ENCODE measurements at regions not wholly inside any gene's neighbourhood (a gene's known extent, or its start where the extent isn't known, plus 50 kb on each side); places are given as distances from the start of the nearest gene placed in this dataset.
A peak's percentile ranks its signal among the peaks of the same experiment; 100 is the strongest.
"Not testable (repeated sequence)": the region's sequence is repeated elsewhere in the genome, so short reads cannot be mapped to it uniquely, and the experiment has no call there.

DNA sequence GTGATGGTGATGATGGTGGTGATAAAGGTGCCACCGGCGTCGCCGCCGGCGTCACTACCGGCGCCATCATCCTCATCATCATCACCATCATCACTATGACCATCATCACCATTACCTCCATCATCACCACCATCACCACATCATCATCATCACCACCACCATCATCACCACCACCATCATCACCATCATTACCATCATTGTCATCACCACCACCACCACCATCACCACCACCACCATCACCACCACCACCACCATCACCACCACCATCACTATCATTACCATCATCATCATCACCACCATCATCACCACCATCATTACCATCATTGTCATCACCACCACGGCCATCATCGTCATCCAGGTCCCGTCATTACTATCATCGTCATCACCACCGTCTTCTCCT lies 179.7 kb downstream of the NPIPB11 start:
- DNase-seq (ENCODE audit: low spot score in 2 of 2), result no peak
- Histone ChIP-seq H3K36me3 (no peaks in the 10 kb centered on the region), H3K9me3 (peaks cover 0 to 4% (median 0%) of the 10 kb centered on the region in 4 donors), H3K4me1 (peaks cover 0 to 25% (median 3%) of the 10 kb centered on the region in 4 donors), H3K4me3 (no peak overlapping the region), H3K27me3 (no peaks in the 10 kb centered on the region), H3K27ac (no peak overlapping the region)
- 0 to 25% methylated on average over 8 to 9 of the region's 13 CpGs for WGBS, 2 donors
- TF ChIP-seq EP300 (IDR thresholded peaks at IDR 0.05) (no peak), POLR2A (IDR thresholded peaks at IDR 0.05) (no peak), CTCF (IDR thresholded peaks at IDR 0.05) (no peak)

DNA sequence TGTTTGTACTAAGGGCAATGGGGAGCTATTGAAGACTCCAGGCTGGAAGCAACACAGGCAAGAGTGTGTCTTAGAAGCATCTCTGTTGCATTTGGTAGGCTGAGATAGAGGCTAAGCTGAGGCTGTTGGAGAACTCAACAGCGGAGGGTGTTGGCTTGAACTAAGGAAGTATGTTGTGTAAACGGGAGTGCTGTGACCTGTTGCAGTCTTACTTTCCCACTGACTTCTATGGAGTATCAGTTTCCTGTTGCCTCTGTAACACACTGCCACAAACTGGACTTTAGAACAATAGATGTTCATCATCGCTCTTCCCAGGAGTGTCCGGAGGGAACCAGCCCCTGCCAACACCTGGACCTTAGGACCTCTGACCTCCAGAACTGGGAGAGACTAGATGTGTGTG lies 181.8 kb downstream of the NPIPB11 start:
- not testable (repeated sequence) for H3K9me3 ChIP-seq; H3K36me3 ChIP-seq; H3K27ac ChIP-seq; DNase-seq (ENCODE audit: low spot score in 2 of 2); H3K27me3 ChIP-seq; H3K4me3 ChIP-seq
- peaks cover 0 to 21% (median 3%) of the 10 kb centered on the region in 4 donors for H3K4me1 ChIP-seq
- 60 to 77% methylated on average over 2 to 3 of the region's 4 CpGs for WGBS, 2 donors

GRCh38 chr16:29222615-29223014 lies 183.9 kb downstream of the NPIPB11 start:
- H3K36me3 ChIP-seq; H3K9me3 ChIP-seq; H3K27ac ChIP-seq; H3K27me3 ChIP-seq; DNase-seq (ENCODE audit: low spot score in 2 of 2); H3K4me3 ChIP-seq: not testable (repeated sequence)
- 87 to 100% methylated on average over 3 of the region's 7 CpGs for WGBS, 2 donors
- peaks cover 0 to 18% (median 3%) of the 10 kb centered on the region in 4 donors for H3K4me1 ChIP-seq

DNA sequence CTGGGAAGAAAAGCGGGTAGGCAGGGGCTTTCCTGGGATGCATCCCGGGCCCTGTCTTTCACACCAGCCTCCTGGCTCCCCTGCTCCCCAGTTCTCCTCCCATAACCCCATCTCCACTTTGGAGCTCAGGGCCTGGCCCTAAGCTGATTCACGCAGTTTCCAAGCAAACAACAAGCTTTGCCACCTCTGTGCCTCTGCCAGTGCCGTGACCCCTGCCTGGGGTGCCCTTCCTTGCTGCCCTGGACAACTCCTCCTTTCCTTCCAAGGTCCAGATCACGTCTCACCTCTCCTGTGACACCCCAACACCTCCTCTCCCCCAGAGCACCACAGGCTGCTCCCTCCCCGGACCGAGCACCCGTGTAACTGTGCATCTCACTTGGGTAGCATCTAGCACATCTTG lies 184.5 kb downstream of the NPIPB11 start:
- H3K36me3 ChIP-seq; H3K4me3 ChIP-seq; H3K27me3 ChIP-seq; DNase-seq (ENCODE audit: low spot score in 2 of 2); H3K9me3 ChIP-seq: not testable (repeated sequence)
- Histone ChIP-seq H3K4me1 (peaks cover 0 to 18% (median 3%) of the 10 kb centered on the region in 4 donors), H3K27ac (peak overlapping the region in 1 of 4 donors; percentile 20)
- 77% methylated on average over 8 of the region's 8 CpGs for WGBS, 2 donors

GRCh38 chr16:29221281-29221955 lies 185.1 kb downstream of the NPIPB11 start:
- not testable (repeated sequence) for H3K4me3 ChIP-seq
- peak overlapping the region in 1 of 4 donors; percentile 20 for H3K27ac ChIP-seq
- WGBS, 2 donors, result 18 to 42% methylated on average over 6 to 10 of the region's 10 CpGs

DNA sequence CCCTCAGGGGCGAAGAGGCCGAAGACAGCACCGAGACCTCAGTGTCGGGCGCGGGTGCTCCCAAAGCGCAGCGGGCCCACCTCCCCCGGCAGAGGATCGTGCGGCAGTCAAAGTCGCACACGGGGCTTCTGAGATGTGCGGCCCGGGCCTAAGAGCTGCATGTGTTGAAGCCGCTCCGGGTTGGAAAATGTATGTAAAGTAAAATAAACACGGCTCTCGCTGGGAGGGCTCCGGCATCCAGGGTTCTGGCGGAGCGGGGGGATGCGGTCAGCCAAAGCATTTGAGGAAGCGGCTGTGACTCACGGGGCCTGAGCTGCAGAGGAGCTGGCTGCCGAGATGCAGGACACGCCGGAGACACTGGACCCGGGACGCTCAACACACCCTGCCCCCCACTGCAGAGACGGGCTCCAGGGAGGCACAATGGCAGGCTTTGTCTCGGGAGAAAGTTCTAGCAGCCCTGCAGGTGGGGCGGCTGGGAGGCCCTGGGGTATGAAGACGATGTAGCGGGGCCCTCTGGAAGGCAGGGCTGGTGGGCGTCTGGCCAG lies 185.8 kb downstream of the NPIPB11 start:
- not testable (repeated sequence) for H3K27me3 ChIP-seq; H3K36me3 ChIP-seq; DNase-seq (ENCODE audit: low spot score in 2 of 2); H3K9me3 ChIP-seq
- peak overlapping the region in 1 of 4 donors; percentile 14 for H3K4me3 ChIP-seq
- peaks cover 0 to 18% (median 3%) of the 10 kb centered on the region in 4 donors for H3K4me1 ChIP-seq
- 27 to 48% methylated on average over 17 to 23 of the region's 36 CpGs for WGBS, 2 donors
- H3K27ac ChIP-seq, result peak overlapping the region in 2 of 4 donors; percentile 46 to 50

More at GRCh38 chr16:29221281-29221955, 185.1 kb downstream of the NPIPB11 start:
- H3K27me3 ChIP-seq; H3K36me3 ChIP-seq; H3K9me3 ChIP-seq; DNase-seq (ENCODE audit: low spot score in 2 of 2): not testable (repeated sequence)
- H3K4me1 ChIP-seq, result peaks cover 0 to 18% (median 3%) of the 10 kb centered on the region in 4 donors

GRCh38 chr16:29219966-29220646 lies 186.4 kb downstream of the NPIPB11 start:
- peak overlapping the region in 1 of 4 donors; percentile 14 for H3K4me3 ChIP-seq
- H3K9me3 ChIP-seq, H3K27me3 ChIP-seq, H3K36me3 ChIP-seq: not testable (repeated sequence)
- H3K27ac ChIP-seq, result peak overlapping the region in 1 of 4 donors; percentile 46
- peaks cover 0 to 18% (median 3%) of the 10 kb centered on the region in 4 donors for H3K4me1 ChIP-seq
- 54 to 87% methylated on average over 11 to 20 of the region's 24 CpGs for WGBS, 2 donors
- DNase-seq (ENCODE audit: low spot score in 2 of 2), result peak in 1 of 2 donors; percentile 4

GRCh38 chr16:29219562-29219961 lies 186.9 kb downstream of the NPIPB11 start:
- H3K9me3 ChIP-seq; H3K27ac ChIP-seq; H3K4me3 ChIP-seq; DNase-seq (ENCODE audit: low spot score in 2 of 2); H3K27me3 ChIP-seq; H3K36me3 ChIP-seq: not testable (repeated sequence)
- 92 to 95% methylated on average over 16 of the region's 16 CpGs for WGBS, 2 donors
- peaks cover 0 to 18% (median 3%) of the 10 kb centered on the region in 4 donors for H3K4me1 ChIP-seq

GRCh38 chr16:29218649-29219048 lies 187.9 kb downstream of the NPIPB11 start:
- not testable (repeated sequence) for H3K9me3 ChIP-seq; H3K27ac ChIP-seq; DNase-seq (ENCODE audit: low spot score in 2 of 2); H3K36me3 ChIP-seq; H3K27me3 ChIP-seq; H3K4me3 ChIP-seq
- peaks cover 0 to 18% (median 3%) of the 10 kb centered on the region in 4 donors for H3K4me1 ChIP-seq
- 93 to 100% methylated on average over 6 to 19 of the region's 26 CpGs for WGBS, 2 donors

DNA sequence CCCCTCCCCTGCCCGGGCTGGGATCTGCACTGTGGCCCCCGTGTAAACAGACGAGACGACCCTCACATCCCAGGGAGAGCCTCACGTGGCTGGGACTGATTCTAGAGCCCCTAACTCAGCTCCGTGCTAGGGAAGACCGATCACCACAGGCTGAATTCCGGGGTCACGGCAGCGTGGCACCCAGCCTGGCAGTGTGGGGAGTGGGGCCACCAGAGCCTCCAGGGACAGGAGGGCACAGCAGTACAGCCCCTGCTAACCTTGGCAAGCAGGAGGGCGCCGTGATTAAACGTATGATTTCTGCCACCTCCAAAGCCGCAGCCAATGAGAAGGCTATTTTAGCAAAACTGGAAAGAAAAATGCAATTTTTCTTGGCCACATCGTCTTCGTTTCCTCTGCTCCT lies 188.3 kb downstream of the NPIPB11 start:
- H3K4me3 ChIP-seq; DNase-seq (ENCODE audit: low spot score in 2 of 2): not testable (repeated sequence)
- H3K4me1 ChIP-seq, result peaks cover 0 to 18% (median 3%) of the 10 kb centered on the region in 4 donors

DNA sequence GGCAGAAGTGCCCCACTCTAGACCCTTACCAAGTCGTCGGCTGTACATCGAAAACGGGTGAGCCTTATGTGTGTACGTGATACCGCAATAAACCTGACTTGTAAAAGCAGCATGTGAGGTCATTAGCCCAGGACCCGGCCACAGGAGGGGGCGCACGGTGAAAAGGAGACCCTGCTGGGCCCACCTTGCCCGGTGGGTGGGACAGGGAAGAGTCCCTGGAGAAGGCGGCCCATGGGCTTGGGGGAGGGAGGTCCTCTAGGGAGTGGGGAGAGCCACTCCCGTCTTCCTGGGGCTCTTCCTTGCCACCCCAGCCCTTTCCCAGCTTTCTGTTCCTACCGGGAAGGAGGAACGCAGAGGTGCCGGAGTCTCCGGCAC lies 188.8 kb downstream of the NPIPB11 start:
- not testable (repeated sequence) for H3K36me3 ChIP-seq; DNase-seq (ENCODE audit: low spot score in 2 of 2); H3K27ac ChIP-seq; H3K9me3 ChIP-seq; H3K4me3 ChIP-seq; H3K27me3 ChIP-seq
- peaks cover 0 to 18% (median 3%) of the 10 kb centered on the region in 4 donors for H3K4me1 ChIP-seq
- WGBS, 2 donors, result 84 to 88% methylated on average over 12 to 15 of the region's 16 CpGs

More for the DNA sequence above, 188.3 kb downstream of the NPIPB11 start:
- 90 to 96% methylated on average over 5 to 7 of the region's 16 CpGs for WGBS, 2 donors
- not testable (repeated sequence) for H3K36me3 ChIP-seq, H3K27me3 ChIP-seq, H3K27ac ChIP-seq, H3K9me3 ChIP-seq

Measured in tibial nerve (tissue), 4 donors.